Heart left ventricle (tissue), 16 donors: ENCODE measurements at regions not wholly inside any gene's neighbourhood (a gene's known extent, or its start where the extent isn't known, plus 50 kb on each side); places are given as distances from the start of the nearest gene placed in this dataset.

Experiments used
- ATAC-seq, 4 donors: fragments of 200-7000 bp; cut with Tn5 transposase; one replicate each; pipeline ENCODE4 v1.9.1; 2020 to 2022; ENCODE audit warnings: moderate library complexity in 4 of 4, mild to moderate bottlenecking in 3 of 4, moderate number of reproducible peaks in 1 of 4
- DNase-seq, 5 donors: peaks; one replicate each; pipeline ENCODE4 v3.0.0-alpha.2; 2020
- H3K27ac ChIP-seq, 12 donors: fragments of 200-600 bp; sonication (generic) in 4 of 12; one replicate each; pipeline versions ENCODE4 v1.5.0 to v1.8.0; 2016 to 2022; ENCODE audit warnings: mild to moderate bottlenecking in 2 of 12
- H3K27me3 ChIP-seq, 9 donors: fragments of 200-600 bp; sonication (generic) in 2 of 9; one replicate each; pipeline versions ENCODE4 v1.5.1 to v1.8.0; 2016 to 2022; ENCODE audit warnings: mild to moderate bottlenecking in 3 of 9
- H3K36me3 ChIP-seq, 9 donors: fragments of 200-600 bp; sonication (generic) in 2 of 9; one replicate each; pipeline versions ENCODE4 v1.5.0 to v1.8.0; 2018 to 2022; ENCODE audit warnings: mild to moderate bottlenecking in 2 of 9
- H3K4me1 ChIP-seq, 12 donors: fragments of 200-600 bp; sonication (generic) in 4 of 12; one replicate each; pipeline versions ENCODE4 v1.5.0 to v1.8.0; 2016 to 2022; ENCODE audit warnings: mild to moderate bottlenecking in 3 of 12
- H3K4me3 ChIP-seq, 12 donors: fragments of 200-600 bp; sonication (generic) in 4 of 12; one replicate each; pipeline versions ENCODE4 v1.5.0 to v1.8.0; 2017 to 2022; ENCODE audit warnings: mild to moderate bottlenecking in 9 of 12, moderate library complexity in 4 of 12
- H3K9me3 ChIP-seq, 12 donors: fragments of 200-600 bp; sonication (generic) in 4 of 12; one replicate each; pipeline versions ENCODE4 v1.5.0 to v1.8.0; 2016 to 2022; ENCODE audit warnings: mild to moderate bottlenecking in 1 of 12
- CTCF ChIP-seq, 12 donors: fragments of 200-600 bp; sonication (generic) in 4 of 12; IDR thresholded peaks; one replicate each; pipeline versions ENCODE4 v1.5.0 to v1.8.0; 2018 to 2022; ENCODE audit warnings: antibody characterized with exemption in 12 of 12, mild to moderate bottlenecking in 5 of 12
- POLR2A ChIP-seq, 2 donors: fragments of 450-650 bp; IDR thresholded peaks; one replicate each; pipeline ENCODE4 v1.6.1; 2017; ENCODE audit warnings: antibody characterized with exemption in 2 of 2, mild to moderate bottlenecking in 2 of 2, moderate library complexity in 2 of 2
- WGBS, 4 donors: extraction: QIAGEN DNeasy Blood & Tissue Kit in 2 of 4; methylation state at CpG; one replicate each; pipeline versions ENCODE4 v1.1.5 to v1.1.7; 2013 to 2018; 5-methylcytosine and 5-hydroxymethylcytosine counted together
- intact Hi-C, 10 donors: fragments of 100-400 bp; cut with DNase I; formaldehyde crosslinking; loops; one replicate each; pipeline versions ENCODE4 v1.11.1 to v1.14.2; 2022
- donor health status: ischemic (EF 13 %, LVEDD 7.1; RV severe dilation, severe dysfunction).
- donor health status: healthy with polysubstance abuse.
- donor health status: DM: no; HTN: yes; CAD: no.
- donor health status: DM: no; HTN: no; CAD: no.
- donor health status: ischemic (EF 25% LVEDD 6.9; RV normal size, moderate dysfunction).
- donor health status: ischemic (EF 25% LVEDD 5.7; RV mildly dilated, moderate dysfunction).
- donor health status: healthy.
- donor health status: DM: yes; HTN: yes; CAD: no.
- donor health status: ischemic (EF 35%, LVEDD 5.7; RV mildly dilated, moderate dysfunction).
- donor health status: nonischemic (EF 11% LVEDD 7.7; RV severe dilation, severe dysfunction).
- donor health status: DM: yes; HTN: yes; CAD: no.
- donor health status: PGD.
- donor health status: ischemic (EF 29% LVEDD 5.4; RV normal size, mild dysfunction).
- donor health status: nonischemic (EF 23%, LVEDD 6.1; RV moderate dilation, normal function).

DNA sequence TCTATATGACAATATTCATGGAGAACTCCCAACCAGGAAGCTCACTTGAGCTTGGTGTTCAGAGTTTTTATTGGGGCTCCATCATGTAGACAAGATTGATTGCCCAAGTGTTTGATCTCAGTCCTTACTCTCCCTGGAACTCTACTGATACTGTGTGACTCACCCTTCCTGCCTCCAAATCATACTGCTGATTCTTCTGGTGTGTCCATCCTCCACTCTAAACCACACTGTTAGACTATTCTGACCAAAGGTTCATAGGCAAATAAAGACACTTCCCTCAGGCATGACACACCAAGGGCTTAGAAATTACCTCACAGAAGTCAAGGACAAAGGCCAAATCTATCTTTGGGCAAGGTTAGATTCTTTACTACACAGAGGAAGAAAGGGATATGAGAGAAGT, 107.9 kb upstream of the CDH20 start:
- Histone ChIP-seq H3K27me3 (no peaks in the 10 kb centered on the region), H3K9me3 (no peaks in the 10 kb centered on the region), H3K4me3 (no peak overlapping the region), H3K36me3 (no peaks in the 10 kb centered on the region), H3K4me1 (no peaks in the 10 kb centered on the region), H3K27ac (no peak overlapping the region)
- no peak for ATAC-seq
- intact Hi-C loops: no loop called here
- no peak for DNase-seq
- TF ChIP-seq POLR2A (IDR thresholded peaks at IDR 0.05) (no peak), CTCF (IDR thresholded peaks at IDR 0.05) (no peak)

DNA sequence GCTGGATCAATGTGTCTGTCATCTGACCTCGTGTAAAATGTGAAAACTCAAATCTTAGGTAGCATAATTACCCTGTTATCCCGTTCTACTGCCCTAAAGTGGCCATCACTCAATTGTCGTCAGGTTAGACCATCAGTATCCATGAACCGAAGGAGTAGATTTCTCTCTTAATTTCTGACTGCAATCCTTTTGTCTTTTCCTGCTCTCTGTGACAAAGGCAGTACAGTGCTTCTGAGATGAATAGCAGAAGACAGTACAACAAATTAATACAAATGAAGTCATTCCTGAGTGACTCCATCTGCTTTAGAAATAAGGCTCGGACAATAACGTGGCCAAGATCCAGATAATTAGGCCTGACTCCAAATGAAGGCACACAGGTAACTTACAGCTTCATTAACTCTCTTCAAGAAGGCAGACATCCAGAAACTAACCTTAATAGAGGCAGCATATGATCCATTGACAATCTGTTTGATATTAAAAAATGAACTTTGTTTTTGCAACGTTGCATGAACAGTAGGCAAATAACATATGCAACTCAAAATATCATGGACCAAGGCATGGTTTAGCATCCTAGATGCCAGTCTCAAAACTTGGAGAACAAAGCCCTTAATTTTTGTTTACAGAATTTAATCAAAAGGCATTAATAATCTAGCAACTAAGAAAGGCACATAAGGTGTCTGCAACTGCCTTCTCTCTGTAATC, 96.7 kb upstream of the CDH20 start:
- H3K4me3 ChIP-seq: no peak overlapping the region
- intact Hi-C loops: no loop called here
- peaks cover 0 to 8% (median 0%) of the 10 kb centered on the region in 12 donors for H3K9me3 ChIP-seq
- DNase-seq: no peak
- no peak for ATAC-seq
- TF ChIP-seq CTCF (IDR thresholded peaks at IDR 0.05) (no peak), POLR2A (IDR thresholded peaks at IDR 0.05) (no peak)
- H3K36me3 ChIP-seq: no peaks in the 10 kb centered on the region
- H3K27me3 ChIP-seq: no peaks in the 10 kb centered on the region
- no peak overlapping the region for H3K27ac ChIP-seq
- H3K4me1 ChIP-seq: no peaks in the 10 kb centered on the region
- 52 to 62% (median 55%) methylated on average over 7 of the region's 7 CpGs for WGBS, 4 donors

DNA sequence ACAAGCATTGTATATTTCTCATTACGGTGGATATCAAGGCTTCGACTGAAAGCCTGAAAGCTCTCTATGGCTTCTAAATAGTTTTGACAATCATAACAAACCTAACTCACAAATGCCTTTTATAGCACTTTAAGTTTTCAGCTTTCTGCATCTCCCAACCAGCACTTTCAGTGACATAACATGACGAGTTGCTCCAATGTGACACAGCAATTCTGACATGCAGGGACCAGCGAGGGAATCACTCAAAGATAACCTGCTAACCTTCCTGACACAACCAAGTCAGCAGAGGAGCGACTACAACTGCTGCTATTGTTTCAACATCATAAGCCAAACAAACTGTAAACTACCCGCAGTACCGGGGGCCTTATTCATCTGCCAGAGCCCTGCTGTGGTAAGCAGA, 95.7 kb upstream of the CDH20 start:
- WGBS, 4 donors: 66 to 73% (median 73%) methylated on average over 7 of the region's 7 CpGs
- intact Hi-C loops: no loop called here
- H3K9me3 ChIP-seq: peaks cover 0 to 8% (median 0%) of the 10 kb centered on the region in 12 donors
- H3K4me1 ChIP-seq: no peaks in the 10 kb centered on the region
- TF ChIP-seq CTCF (IDR thresholded peaks at IDR 0.05): no peak
- no peak for TF ChIP-seq POLR2A (IDR thresholded peaks at IDR 0.05)
- H3K27ac ChIP-seq: no peak overlapping the region
- DNase-seq: no peak
- ATAC-seq: no peak
- H3K36me3 ChIP-seq: no peaks in the 10 kb centered on the region
- no peaks in the 10 kb centered on the region for H3K27me3 ChIP-seq
- H3K4me3 ChIP-seq: no peak overlapping the region

GRCh38 chr18:61239051-61239450, 94.2 kb upstream of the CDH20 start:
- intact Hi-C loops: no loop called here
- TF ChIP-seq POLR2A (IDR thresholded peaks at IDR 0.05) (no peak), CTCF (IDR thresholded peaks at IDR 0.05) (no peak)
- ATAC-seq (no peak), DNase-seq (no peak)
- Histone ChIP-seq H3K27ac (no peak overlapping the region), H3K4me3 (no peak overlapping the region), H3K9me3 (peaks cover 0 to 8% (median 0%) of the 10 kb centered on the region in 12 donors), H3K4me1 (no peaks in the 10 kb centered on the region), H3K27me3 (no peaks in the 10 kb centered on the region), H3K36me3 (no peaks in the 10 kb centered on the region)
- 69 to 76% (median 73%) methylated on average over 5 of the region's 5 CpGs for WGBS, 4 donors
